ENCODE measurements at regions not wholly inside any gene's neighbourhood (a gene's known extent, or its start where the extent isn't known, plus 50 kb on each side); places are given as distances from the start of the nearest gene placed in this dataset.

GRCh38 chr3:34872406-34872805 is 766.9 kb upstream of the ARPP21 start:
- Histone ChIP-seq H3K79me2 (ENCODE audit: control insufficient read depth, insufficient read depth, low read length) (no peaks in the 10 kb centered on the region), H3K4me2 (ENCODE audit: control insufficient read depth, insufficient read depth) (no peak overlapping the region), H3K4me1 (ENCODE audit: control insufficient read depth, insufficient read depth, low read length) (no peaks in the 10 kb centered on the region), H2AFZ (ENCODE audit: control insufficient read depth, low read depth, low read length) (no peak overlapping the region), H4K20me1 (ENCODE audit: control insufficient read depth, insufficient read depth) (no peaks in the 10 kb centered on the region), H3K27ac (ENCODE audit: control insufficient read depth, insufficient read depth) (no peak overlapping the region), H3K4me3 (no peak overlapping the region), H3K27me3 (replicated peaks in 1 of 2; ENCODE audit: control insufficient read depth in 2 of 2, insufficient read depth in 2 of 2, low read length in 1 of 2) (no peaks in the 10 kb centered on the region), H3K9ac (ENCODE audit: control insufficient read depth, insufficient read depth, low read length) (no peak overlapping the region), H3K9me3 (replicated peaks; ENCODE audit: control insufficient read depth, insufficient read depth, low read length) (no peaks in the 10 kb centered on the region), H3K36me3 (ENCODE audit: control insufficient read depth in 2 of 2, insufficient read depth in 2 of 2, low read length in 1 of 2) (no peaks in the 10 kb centered on the region)
- no peak for ATAC-seq
- TF ChIP-seq NFXL1 (IDR thresholded peaks at IDR 0.05; ENCODE audit: borderline replicate concordance) (no peak), NR2F1 (conservative IDR thresholded peaks at IDR 0.05) (no peak), ASH2L (IDR thresholded peaks at IDR 0.05; ENCODE audit: borderline replicate concordance, low read depth) (no peak), YBX1 (IDR thresholded peaks at IDR 0.05) (no peak), RB1 (IDR thresholded peaks at IDR 0.05; ENCODE audit: borderline replicate concordance) (no peak), ZNF24 (IDR thresholded peaks at IDR 0.05) (no peak), POU2F2 (IDR thresholded peaks at IDR 0.05; ENCODE audit: borderline replicate concordance, low read depth, low read length) (no peak), MXI1 (IDR thresholded peaks at IDR 0.05; ENCODE audit: low read depth, low read length) (no peak), FOXM1 (IDR thresholded peaks at IDR 0.05; ENCODE audit: low read depth, low read length) (no peak), GABPA (IDR thresholded peaks at IDR 0.05; ENCODE audit: low read depth) (no peak), ZNF592 (IDR thresholded peaks at IDR 0.05) (no peak), PAX8 (IDR thresholded peaks at IDR 0.05) (no peak), CBX3 (IDR thresholded peaks at IDR 0.05; ENCODE audit: borderline replicate concordance, low read depth) (no peak), IRF4 (IDR thresholded peaks at IDR 0.05; ENCODE audit: low read depth, low read length) (no peak)
- TF ChIP-seq, protein P1, sequence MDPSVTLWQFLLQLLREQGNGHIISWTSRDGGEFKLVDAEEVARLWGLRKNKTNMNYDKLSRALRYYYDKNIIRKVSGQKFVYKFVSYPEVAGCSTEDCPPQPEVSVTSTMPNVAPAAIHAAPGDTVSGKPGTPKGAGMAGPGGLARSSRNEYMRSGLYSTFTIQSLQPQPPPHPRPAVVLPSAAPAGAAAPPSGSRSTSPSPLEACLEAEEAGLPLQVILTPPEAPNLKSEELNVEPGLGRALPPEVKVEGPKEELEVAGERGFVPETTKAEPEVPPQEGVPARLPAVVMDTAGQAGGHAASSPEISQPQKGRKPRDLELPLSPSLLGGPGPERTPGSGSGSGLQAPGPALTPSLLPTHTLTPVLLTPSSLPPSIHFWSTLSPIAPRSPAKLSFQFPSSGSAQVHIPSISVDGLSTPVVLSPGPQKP (IDR thresholded peaks at IDR 0.05; ENCODE audit: low read depth, low read length) = no peak
- TF ChIP-seq, protein P2, sequence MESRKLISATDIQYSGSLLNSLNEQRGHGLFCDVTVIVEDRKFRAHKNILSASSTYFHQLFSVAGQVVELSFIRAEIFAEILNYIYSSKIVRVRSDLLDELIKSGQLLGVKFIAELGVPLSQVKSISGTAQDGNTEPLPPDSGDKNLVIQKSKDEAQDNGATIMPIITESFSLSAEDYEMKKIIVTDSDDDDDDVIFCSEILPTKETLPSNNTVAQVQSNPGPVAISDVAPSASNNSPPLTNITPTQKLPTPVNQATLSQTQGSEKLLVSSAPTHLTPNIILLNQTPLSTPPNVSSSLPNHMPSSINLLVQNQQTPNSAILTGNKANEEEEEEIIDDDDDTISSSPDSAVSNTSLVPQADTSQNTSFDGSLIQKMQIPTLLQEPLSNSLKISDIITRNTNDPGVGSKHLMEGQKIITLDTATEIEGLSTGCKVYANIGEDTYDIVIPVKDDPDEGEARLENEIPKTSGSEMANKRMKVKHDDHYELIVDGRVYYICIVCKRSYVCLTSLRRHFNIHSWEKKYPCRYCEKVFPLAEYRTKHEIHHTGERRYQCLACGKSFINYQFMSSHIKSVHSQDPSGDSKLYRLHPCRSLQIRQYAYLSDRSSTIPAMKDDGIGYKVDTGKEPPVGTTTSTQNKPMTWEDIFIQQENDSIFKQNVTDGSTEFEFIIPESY (IDR thresholded peaks at IDR 0.05) = no peak
- TF ChIP-seq, protein P3, sequence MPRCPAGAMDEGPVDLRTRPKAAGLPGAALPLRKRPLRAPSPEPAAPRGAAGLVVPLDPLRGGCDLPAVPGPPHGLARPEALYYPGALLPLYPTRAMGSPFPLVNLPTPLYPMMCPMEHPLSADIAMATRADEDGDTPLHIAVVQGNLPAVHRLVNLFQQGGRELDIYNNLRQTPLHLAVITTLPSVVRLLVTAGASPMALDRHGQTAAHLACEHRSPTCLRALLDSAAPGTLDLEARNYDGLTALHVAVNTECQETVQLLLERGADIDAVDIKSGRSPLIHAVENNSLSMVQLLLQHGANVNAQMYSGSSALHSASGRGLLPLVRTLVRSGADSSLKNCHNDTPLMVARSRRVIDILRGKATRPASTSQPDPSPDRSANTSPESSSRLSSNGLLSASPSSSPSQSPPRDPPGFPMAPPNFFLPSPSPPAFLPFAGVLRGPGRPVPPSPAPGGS (IDR thresholded peaks at IDR 0.05; ENCODE audit: borderline replicate concordance, insufficient read depth, low read depth, low read length, poor library complexity, severe bottlenecking) = no peak
- TF ChIP-seq, protein P4, sequence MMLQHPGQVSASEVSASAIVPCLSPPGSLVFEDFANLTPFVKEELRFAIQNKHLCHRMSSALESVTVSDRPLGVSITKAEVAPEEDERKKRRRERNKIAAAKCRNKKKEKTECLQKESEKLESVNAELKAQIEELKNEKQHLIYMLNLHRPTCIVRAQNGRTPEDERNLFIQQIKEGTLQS (IDR thresholded peaks at IDR 0.05; ENCODE audit: borderline replicate concordance, extremely low read depth, low read depth, low read length) = no peak
- SMC1A ChIA-PET (ENCODE audit: uncharacterized antibody, unreplicated experiment) = no interaction called here
- no peak for DNase-seq (ENCODE audit: low read depth, low spot score)
- 37% methylated on average over 7 of the region's 7 CpGs for WGBS (ENCODE audit: insufficient coverage, insufficient replicate concordance, low lambda C conversion rate, missing lambda C conversion rate)
- no TSS peak for BruUV-seq (replicated peaks)
- intact Hi-C loops (cut with micrococcal nuclease; ENCODE audit: unreplicated experiment) (no loop called here), in situ Hi-C loops (cut with MboI) (no loop called here)
- no peak for FAIRE-seq
- CTCF ChIA-PET = no interaction called here
- RAD21 ChIA-PET (ENCODE audit: unreplicated experiment) = no interaction called here
- POLR2A ChIA-PET = no interaction called here
